AG04449 (cell line): ENCODE measurements at regions not wholly inside any gene's neighbourhood (a gene's known extent, or its start where the extent isn't known, plus 50 kb on each side); places are given as distances from the start of the nearest gene placed in this dataset.

Experiments used
- CTCF ChIA-PET: fragments of 350-600 bp; formaldehyde crosslinking; extraction: SDS; loops from one replicate; lab custom pipeline; 2021; ENCODE audit warnings: antibody characterized with exemption; lab: Yijun Ruan, JAX
- POLR2A ChIA-PET: fragments of 400-600, 350-600 bp; formaldehyde crosslinking; extraction: SDS; loops from one replicate; lab custom pipeline; 2020; ENCODE audit warnings: antibody characterized with exemption, inconsistent platforms; lab: Yijun Ruan, JAX
- DNase-seq: peaks from one replicate; pipeline ENCODE4 v3.0.0-alpha.2; 2010; ENCODE audit warnings: low read depth, low spot score
- H3K4me3 ChIP-seq: 2 replicates; pipeline ENCODE4 v1.5.1; 2011; ENCODE audit warnings: low read depth, mild to moderate bottlenecking, control low read depth, low read length
- CTCF ChIP-seq: IDR thresholded peaks from one replicate; pipeline ENCODE4 v1.5.1; 2011; ENCODE audit warnings: mild to moderate bottlenecking, moderate library complexity, low read length, control low read depth, inconsistent platforms; ENCODE audit not compliant: insufficient read depth; ENCODE audit errors: missing control alignments

DNA sequence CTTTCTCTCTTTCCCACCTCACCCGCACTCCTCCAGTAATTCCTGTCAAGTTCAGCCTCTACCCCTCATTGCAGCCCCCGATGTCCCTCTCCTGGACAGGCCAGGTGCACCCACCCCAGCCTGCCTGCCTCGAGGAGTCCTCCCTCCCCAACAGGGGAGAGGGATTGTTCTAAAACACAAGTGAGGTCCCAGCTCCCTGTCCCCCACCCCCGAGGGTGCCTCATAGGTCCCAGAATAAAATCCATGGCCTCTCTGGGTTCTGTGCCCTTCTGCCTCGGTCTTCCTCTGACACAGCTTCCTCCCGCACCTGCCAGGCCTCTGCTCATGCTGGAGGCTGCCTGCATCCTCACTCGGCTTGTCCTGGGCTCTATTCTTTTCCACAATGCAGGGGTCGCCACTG lies 720.1 kb downstream of the BRD1 start:
- no peak for DNase-seq
- POLR2A ChIA-PET: no interaction called here
- CTCF ChIA-PET: no interaction called here
- TF ChIP-seq CTCF: no peak
- H3K4me3 ChIP-seq: no peak overlapping the region

- ChIA-PET CTCF (no interaction called here), POLR2A (no interaction called here)
- no peak overlapping the region for H3K4me3 ChIP-seq
These were observed 720.9 kb downstream of the BRD1 start for GRCh38 chr22:49106842-49107152.

DNA sequence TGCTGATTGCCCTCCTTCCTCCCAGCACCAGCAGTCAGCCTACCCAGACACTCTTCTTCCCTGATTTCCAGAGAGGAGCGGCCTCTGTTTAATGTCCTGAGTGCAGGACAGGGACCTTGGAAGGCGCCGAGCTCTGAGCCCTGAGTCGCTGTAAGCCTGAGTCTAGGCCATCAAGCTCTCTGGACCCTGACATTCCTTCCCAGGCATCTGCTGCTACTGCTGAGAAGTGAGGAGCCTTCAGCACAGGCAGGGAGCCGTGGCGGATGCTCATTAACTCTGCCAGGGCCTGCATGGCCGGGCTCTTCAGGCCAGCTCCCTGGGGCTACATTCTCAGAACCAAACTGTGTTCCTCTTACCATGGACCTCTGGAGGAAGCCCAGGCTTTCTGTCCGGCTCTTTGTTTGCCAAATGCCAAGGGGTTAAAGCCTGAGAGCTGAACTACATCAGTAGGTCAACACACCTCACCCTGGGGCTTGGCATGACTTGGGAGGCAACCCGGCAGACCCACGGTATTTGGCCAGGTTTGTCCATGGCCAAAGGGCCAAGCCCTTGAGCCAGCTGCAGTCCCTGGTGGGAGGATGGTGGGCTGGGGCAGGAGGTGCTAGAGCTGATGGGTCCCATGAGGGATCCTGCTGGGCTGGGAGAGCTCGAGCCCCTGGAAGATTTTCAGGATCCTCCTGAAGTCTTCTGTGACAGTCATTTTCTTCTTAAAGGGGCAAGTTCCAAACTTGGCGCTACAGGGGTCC lies 721.4 kb downstream of the BRD1 start:
- CTCF ChIA-PET: no interaction called here
- POLR2A ChIA-PET: no interaction called here
- no peak for TF ChIP-seq CTCF

More at GRCh38 chr22:49106842-49107152, 720.9 kb downstream of the BRD1 start:
- TF ChIP-seq CTCF: no peak
- no peak for DNase-seq

GRCh38 chr22:49104434-49104833 lies 723.2 kb downstream of the BRD1 start:
- no peak for TF ChIP-seq CTCF
- ChIA-PET CTCF (no interaction called here), POLR2A (no interaction called here)
- H3K4me3 ChIP-seq: no peak overlapping the region
- no peak for DNase-seq

More for the DNA sequence above, 721.4 kb downstream of the BRD1 start:
- no peak for DNase-seq
- H3K4me3 ChIP-seq: no peak overlapping the region

GRCh38 chr22:49103314-49104059 lies 724.2 kb downstream of the BRD1 start:
- H3K4me3 ChIP-seq: no peak overlapping the region
- ChIA-PET POLR2A (no interaction called here), CTCF (no interaction called here)
- DNase-seq: no peak
- TF ChIP-seq CTCF: no peak

DNA sequence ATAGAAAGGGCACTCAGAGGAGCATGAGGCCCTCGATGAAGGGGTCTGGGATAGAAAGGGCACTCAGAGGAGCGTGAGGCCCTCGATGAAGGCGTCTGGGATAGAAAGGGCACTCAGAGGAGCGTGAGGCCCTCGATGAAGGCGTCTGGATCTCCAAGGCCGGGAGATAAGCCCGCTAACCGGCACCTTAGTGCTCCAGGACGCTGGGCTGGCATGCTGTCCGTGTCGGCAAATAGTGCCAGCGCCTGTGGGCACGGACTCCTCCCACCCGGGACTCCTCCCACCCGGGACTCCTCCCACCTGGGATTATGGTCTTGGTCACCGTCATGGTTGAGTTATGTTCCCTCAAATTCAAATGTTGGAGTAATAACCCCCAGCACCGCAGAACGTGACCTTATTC lies 725.3 kb downstream of the BRD1 start:
- POLR2A ChIA-PET: no interaction called here
- DNase-seq: no peak
- no peak overlapping the region for H3K4me3 ChIP-seq
- TF ChIP-seq CTCF: no peak
- CTCF ChIA-PET: no interaction called here
